ENCODE measurements at regions not wholly inside any gene's neighbourhood (a gene's known extent, or its start where the extent isn't known, plus 50 kb on each side); places are given as distances from the start of the nearest gene placed in this dataset.

DNA sequence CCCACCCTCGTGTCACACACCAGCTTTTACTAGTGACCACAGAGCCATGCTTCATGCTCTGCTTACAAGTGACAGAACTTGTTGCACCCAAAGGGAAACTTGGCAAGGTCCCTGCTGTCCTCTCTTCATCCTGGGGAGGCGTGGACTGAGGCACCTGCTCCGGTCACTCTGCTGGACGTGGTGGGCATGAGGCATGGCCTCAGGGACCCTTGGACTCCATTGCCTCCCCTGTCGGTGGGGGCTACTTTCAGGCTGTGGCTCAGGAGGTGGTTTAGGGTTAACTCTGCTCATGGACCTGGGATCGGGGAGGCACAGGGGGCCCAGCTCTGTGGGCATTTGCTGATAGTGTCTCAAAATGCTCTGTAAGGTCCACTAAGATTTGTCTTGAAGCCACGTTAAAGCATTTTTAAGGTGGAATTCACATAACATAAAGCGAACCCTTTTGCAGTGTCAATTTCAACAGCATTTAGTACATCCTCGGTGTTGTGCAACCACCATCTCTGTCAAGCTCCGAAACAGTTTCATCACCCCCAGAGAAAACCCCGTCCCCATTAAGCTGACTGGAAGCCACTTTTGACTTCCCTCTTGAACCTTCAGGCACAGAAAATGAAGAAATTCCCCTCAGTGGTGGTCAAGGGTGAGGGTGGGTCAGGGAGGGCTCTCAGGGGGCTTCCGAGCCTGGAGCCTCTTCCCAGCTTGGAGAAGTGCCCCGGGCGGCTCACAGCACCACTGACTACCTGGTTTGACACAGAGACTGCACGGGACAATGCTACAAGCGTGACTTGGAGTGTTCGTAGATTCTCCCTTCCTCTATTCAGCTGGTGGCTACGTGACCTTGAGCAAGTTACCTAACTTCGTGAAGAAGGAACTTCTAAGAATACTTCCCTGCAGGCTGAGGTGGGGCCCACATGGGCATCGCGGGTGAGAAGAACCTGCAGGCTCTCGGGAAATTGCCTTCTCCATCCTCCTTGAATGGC is 100.0 kb upstream of the HDAC4 start:
- no peak for DNase-seq

DNA sequence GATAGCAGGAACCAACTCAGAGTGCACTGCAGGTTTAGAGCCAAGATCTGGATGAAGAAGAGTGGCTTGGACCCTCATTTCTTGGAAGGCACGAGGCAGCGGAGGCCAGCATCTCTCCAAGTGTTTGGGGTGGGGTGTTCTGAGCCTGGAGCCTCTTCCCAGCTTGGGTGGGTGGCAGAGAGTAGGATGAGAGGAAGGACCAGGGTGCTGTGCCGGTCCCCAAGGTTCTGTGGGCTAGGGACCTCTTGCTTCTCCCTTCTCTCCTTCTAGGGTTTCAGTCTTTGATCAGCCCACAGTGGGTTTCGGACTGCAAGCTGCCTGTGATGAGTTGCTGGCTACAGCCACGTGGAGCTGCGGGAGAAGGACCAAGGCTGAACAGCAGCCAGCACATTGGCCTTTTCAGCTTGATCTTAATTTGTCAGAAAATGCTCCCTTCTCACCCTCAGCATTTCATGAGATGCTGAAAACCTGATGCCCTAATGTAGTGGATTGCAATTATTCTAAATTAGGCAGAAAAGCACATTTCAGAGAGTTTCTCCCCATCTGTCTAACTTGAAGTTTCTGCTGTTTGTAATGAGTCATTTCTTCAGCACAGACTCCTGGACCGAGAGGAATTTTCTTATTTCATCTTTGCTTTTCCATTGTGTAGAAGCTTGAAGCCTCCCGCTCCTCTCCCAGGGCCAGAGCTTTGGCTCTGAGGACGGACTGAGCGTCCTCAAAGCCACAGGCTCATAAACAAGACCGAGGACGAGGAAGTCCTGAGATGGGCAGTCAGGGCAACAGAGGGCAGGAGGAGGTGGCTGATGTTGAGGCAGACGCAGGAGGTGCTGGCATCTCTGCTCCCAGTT is 99.1 kb upstream of the HDAC4 start:
- no peak for DNase-seq

DNA sequence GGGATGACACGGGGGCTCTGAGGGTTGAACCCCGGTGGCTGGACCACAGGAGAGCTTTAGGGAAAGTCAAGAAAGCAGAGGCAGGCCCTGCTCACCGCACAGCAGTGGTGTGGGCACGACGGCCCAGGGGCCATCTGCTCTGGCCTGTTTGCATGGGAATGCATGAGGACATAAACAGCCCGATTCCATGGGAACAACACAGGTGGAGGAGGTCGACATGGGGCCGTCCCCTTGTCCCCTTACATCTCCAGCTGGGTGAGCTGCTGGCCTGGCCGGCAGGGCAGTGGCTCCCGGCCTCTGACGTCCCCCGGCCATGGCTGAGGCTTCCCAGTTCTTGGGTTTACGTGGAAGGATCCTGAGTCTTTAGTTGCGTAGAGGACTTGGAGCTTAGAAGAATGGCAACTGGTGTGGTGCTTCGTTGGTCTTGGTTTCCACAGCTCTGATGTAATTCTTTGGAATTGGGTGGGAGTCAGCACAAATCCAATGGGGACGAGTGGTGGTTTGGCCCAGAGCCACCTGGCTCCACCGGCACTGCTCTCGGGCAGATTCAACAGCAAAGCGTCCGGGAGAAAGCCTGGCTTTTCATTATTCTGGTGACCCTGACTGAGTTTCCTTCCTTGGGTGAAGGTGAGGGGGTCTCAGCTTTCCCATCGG is 98.3 kb upstream of the HDAC4 start:
- no peak for DNase-seq

DNA sequence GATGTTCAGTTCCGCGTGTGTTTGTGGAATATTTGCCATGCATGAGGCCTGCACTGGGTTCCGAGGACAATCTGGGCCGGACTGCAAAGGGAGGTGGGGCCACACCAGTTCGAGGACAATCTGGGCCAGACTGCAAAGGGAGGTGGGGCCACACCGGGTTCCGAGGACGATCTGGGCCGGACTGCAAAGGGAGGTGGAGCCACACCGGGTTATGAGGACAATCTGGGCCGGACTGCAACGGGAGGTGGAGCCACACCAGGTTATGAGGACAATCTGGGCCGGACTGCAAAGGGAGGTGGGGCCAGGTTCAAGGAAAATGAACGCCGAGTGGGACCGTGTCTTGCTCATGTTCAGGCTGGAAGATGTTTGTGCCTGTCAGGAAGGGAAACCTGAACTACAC is 97.8 kb upstream of the HDAC4 start:
- no peak for DNase-seq

DNA sequence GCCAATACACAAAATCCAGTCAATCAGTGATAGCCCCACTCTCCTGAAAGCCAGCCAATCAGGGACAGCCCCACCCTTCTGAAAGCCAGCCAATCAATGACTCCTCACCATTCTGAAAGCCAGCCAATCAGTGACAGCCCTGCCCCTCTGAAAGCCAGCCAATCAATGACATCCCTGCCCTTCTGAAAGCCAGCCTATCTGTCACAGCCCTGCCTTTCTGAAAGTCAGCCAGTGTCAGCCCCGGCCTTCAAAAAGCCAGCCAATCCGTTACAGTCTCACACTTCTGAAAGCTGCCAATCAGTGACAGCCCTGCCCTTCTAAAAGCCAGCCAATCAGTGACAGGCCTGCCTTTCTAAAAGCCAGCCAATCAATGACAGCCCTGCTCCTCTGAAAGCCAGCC is 95.9 kb upstream of the HDAC4 start:
- DNase-seq = no peak

DNA sequence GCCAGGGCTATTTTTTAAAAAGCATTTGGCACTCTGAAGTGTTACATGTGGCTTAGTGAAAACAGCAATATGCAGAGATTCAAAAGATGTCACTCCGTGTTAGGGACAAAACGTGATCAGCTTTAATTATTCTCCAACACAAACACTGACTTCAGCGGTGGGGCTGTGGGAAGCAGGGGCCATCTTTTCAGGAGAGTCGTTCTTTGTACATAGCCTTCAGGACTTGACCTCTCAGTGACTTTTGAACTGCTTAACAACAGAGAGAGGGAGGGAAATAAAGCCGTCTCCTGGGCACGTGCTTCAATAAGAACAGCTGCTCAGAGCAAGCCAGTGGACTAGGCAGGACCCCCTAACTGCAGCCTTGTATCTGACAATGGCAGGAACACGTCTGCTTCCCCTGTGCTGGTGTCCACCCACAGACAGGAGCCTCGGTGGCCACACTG is 95.0 kb upstream of the HDAC4 start:
- DNase-seq = no peak

DNA sequence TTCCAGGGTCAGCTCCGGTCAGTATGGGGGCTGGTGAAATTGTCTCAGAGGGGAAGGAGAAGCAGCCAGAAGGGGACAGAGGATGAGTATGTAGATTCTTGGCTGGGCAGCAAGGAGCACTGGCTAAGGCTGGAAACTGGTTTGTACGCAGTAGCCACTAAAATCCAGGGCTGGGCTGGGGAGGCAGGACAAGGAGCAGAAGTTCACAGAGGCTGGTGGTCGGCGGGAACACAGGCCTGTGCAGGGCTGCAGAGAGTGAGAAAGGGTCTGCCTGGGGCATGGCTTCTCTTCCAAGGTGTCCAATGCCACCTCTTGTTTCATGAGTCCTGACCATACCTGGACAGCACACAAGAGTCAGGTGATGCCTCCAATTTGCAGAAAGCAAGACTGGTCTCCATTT is 94.4 kb upstream of the HDAC4 start:
- DNase-seq = no peak

DNA sequence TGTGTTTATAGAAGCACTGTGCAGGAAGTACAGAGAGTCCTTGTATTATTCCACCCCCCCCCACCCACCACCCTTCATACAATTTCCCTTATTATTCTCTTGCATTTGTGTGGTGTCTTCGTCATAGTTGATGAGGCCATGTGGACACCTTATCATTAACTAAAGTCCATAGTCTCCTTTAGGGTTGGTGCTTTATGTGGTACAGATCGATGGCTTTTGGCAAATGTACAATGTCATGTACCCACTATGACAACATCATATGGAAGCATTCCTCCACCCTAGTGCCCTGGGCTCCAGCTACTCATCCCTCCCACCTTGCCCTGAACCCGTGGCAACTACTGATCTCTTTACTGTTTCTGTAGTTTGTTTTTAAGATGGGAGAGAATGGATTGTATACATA is 93.8 kb upstream of the HDAC4 start:
- DNase-seq = no peak

DNA sequence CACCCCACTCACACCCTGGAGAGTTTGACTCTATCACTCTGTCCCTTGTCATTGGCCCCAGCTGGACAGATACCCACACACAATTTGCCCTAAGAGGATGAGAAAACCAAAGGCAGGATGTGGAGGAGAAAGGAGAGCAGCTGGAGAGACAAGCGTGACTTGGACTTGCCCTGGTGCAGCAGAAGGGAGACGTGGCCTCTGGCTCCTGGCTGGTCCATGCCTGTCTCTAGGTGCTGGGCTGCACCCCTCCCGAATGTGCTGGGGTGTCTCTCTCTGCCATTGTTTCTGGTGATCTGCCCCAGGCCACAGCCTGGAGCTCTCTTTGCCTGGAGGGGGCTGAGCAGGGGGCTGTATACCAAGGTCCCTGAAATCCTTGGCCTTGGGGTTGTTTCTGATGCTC is 88.7 kb upstream of the HDAC4 start:
- no peak for DNase-seq

DNA sequence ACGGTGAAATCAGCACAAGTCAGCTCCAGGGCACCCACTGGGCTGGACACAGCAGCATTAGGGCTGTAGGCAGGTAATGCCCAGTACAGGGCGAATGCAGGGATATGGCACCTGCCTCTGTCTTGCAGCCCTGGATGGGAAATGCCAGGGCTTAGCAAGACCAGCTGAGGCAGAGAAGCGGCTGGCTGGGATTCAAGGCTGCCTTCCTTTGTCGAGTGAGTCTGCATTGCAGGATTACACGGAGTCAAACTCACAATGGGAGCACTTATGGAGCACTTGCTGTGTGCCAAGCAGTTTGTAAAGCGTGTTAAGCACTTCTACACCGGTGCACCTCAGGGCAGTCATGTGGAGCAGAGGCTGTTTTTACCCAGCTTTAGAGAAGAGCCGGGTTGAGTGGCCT is 87.3 kb upstream of the HDAC4 start:
- DNase-seq = no peak

DNA sequence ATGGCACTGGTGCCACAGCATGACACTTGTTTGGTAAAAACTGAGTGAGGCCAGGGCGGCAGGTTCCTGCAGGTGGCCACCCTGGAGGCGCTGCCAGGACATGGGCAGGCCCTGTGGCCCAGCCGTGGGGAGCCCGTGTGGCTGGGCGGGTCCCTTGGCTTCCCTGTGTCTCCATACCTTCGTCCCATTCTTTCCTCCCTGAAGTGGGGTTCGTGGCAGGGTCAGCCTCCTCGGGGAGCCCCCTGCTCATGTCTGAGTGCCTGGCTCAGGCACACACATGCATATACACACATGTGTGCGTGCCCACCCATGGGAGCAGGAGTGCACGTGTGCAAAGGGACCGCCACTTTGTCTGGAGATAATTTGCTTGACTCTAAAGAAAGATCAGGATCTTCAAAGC is 86.5 kb upstream of the HDAC4 start:
- no peak for DNase-seq

DNA sequence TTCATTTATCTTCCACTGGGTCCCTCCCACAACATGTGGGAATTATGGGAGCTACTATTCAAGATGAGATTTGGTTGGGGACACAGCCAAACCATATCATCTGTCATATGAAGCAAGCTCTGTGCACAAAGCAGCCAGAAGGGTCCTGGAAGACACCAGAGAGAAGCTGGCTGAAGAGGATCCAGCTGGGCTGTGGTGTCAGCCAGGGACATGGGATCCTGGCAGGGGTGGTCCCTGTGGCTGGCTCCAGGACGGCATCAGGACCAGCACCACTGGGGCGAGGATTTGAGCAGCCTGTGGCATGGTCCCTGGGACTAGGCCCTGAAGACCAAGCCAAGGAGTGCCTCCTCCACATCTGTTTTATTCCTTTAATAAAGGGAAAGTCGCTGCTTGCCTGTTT is 84.8 kb upstream of the HDAC4 start:
- no peak for DNase-seq

DNA sequence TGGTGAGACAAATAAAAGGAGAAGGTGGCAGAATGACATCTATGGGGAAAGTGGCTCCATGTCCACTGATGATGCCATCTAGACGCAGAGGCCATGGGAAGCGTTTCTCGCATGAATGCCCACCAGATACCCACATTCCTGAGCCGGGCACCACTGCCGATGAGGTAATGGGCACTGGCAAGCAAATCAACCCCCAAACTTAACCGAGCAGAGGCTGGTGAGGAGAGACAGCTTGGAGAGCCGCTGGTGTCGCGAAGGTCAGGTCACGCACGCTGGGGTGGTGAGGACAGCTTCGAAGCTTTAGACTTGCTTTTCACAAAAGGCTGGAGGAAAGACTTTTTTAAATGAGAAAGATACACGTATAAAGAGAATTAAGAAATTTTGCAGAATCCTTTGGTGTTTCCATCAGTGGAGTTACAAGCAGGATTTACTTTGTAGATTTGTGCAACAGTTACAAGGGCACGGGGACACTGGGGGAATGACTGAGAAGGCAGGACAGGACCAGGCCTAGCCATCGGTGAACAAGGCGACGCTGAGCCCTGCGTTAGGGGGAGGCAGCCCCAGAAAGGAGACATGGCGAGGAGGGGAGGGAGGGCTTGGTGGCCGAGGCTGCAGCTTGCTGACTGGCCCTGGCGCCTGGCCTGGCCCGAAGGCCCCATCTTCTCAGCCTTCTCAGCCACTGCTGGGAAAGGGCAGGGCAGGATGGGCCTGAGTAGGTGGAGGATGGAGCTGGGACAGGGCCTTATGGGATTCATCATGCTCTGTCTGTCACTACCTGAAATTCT is 83.9 kb upstream of the HDAC4 start:
- no peak for DNase-seq

DNA sequence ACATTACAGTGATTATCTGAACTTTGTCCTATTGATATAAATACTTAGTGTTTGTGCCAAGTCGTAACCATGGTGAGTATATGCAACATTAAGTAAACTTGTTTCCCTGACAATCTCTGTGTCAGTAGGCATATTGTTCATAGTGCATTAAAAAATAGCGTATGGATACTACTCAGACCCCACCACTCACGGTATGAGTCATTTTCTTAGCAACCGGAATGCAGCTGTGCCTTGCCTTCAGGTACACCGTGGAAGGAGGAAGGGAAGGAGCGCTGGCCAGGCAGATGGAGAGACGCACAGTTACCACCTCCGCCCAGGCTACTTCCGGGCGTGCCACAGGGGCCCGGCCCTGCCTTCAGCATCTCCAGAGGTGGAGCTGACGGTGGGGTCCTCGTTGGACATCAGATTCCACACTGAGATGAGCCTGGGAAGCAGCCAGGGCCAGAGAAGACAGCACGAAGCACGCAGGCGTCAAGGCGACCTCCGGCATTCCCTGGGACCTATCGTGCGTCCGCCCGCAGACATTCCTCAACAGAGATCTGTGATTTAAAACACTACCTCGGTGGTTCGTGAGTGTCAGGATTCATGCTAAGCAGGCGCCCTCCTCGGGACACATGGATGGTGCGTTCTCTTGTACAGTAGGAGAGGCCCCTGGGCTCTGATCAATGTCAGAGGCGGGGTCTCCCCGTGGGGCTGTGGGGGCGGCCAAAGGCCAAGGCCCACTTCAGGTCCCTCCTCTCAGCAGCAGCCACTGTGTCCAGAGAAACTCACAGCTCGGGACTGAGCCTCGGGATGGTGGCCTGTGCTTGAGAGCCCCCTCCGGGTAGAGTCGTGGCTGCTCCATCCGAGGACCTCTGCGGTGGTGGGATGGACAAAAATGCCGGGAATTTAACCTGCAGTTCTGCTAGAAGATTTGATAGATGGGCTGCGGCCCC is 82.2 kb upstream of the HDAC4 start:
- no peak for DNase-seq

DNA sequence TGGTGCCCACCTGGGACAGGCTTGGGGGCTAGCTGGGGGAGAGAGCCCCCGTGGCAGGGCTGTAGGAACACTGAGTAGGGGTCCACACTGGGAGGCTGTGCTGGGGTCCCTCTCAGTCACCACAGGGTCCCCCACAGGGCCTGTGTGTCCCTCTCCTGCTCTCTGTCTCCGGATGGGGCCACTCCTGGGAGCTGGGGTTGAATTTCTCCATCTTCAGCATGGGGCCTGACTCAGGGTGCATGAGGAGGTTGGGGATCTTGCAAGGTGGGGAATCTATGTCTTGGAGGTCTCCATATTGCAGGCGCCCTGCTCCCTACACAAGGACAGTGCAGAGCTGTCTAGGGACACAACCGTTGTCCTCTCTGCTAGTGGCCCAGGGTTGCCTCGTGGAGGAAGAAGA is 78.7 kb upstream of the HDAC4 start:
- no peak for DNase-seq

DNA sequence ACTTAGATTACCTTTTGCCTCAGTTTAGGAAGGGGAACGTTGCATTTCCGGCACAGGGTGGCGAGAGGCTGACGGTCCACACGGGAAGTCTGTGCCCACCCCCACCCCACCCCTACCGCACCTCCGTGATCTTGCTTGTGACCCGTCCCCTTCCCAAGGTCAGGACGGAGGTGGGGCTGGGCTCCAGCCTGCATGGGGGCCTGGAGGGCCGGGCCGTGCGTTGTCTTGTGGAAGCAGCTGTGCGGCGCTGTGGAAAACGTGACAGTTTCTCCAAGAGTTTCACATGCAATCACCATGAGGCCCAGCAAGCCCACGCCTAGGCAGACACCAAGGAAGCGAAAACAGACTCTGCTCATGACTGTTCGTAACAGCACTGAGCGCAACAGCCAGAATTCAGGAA is 76.8 kb upstream of the HDAC4 start:
- no peak for DNase-seq

DNA sequence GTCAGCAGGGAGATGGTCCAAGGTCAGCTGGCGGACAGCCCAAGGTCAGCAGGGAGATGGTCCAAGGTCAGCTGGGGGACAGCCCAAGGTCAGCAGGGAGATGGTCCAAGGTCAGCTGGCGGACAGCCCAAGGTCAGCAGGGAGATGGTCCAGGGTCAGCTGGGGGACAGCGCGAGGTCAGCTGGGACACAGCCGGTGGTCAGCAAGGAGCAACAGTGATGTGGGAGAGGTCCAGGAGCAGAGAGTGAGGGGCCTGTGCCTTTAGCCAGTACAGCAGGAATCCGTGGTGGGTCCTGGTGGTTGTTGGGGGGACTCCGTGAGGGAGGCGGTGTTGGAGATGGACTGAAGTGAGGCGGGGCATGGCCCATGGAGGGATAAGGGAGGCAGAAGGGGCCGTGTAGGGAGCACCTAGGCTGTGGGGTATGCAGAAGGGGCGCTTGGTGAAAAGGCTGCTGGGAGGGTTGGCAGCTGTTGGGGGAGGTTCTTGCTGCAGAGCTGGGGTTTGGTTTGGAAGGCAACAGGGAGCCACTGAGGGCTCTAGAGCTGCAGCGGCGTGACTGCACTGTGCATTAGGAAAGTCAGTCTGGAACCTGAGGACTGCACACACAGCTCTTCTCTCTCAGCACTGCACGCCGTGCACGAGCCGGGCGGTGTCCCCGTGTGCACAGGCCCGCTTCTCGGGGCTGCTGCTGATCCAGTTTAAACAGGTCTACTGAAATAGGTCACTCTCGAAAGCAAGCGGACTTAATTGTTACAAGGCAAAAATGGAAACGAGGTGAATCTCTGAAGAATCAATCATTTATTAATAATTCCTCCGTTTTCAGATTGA is 76.2 kb upstream of the HDAC4 start:
- DNase-seq = no peak

DNA sequence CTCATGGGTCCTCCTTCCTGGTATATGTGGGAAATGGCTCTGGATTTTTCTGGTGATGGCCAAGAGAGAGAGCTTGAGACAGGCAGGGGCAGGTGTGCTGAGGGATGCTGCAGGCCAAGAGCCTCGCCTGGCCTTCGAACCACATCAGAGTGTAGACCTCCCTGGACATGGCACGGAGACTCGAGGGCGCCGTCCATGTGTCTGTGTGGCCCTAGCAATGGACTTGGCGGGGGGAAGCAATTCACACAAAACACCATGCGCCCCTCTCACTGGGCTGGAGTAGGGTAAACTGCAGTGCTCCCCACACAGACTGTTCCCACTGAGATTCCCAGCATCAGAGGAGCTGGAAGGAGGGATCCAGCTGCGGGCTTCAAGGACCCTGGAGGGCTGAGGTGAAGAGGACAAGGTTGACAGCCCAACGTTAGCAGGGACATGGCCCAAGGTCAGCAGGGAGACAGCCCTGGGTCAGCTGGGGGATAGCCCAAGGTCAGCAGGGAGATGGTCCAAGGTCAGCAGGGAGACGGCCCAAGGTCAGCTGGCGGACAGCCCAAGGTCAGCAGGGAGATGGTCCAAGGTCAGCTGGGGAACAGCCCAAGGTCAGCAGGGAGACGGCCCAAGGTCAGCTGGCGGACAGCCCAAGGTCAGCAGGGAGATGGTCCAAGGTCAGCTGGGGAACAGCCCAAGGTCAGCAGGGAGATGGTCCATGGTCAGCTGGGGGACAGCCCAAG is 75.4 kb upstream of the HDAC4 start:
- DNase-seq = no peak

DNA sequence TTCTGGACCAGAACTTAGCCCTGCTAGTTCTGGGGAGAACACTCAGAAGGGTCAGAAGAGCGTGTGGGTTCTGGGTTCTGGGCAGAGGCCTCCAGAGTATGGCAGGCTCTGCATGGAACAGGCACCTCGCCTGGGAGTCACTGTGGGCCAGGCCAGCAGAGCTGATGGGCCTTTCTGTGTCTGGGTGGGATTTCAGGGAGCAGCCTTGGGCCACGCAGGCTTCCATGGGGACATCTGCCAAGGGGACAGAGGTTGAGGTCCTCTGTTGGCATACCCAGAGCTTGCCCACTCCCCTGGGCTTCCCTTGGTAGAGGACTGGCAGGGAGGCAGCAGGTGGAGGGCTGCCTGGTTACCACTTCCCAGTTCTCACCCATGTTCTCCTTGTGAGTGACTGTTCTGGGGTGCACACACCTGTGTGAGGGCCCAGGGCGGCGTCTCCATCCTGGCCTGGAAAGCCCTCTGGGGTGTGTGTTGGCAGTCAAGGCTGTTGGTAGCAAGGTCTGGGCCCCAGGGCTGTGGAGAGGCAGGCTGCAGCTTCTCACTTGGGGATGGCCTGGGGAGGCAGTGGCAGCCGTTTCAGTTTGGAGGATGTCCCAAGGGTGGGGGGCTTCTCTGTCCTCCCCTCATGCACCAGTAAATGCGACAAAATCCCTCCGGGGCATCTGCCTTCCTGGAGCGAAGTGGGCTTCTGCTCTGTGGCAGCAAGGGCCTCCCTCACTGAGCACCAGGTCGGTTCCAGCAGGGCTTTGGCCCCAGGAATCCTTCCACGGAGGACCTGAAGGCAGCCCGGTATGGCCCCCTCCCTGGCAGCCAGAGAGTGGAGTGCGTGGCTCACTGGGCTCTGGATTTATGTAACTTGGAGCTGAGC is 74.6 kb upstream of the HDAC4 start:
- DNase-seq = no peak
